Panc1 (cell line): ENCODE measurements at regions not wholly inside any gene's neighbourhood (a gene's known extent, or its start where the extent isn't known, plus 50 kb on each side); places are given as distances from the start of the nearest gene placed in this dataset.

ENCODE experiments used
- ATAC-seq: fragments of 200-7000 bp; cut with Tn5 transposase; 2 replicates; pipeline ENCODE4 v1.9.1; 2020; ENCODE audit warnings: mild to moderate bottlenecking, moderate library complexity
- BruUV-seq: library from RNA; stranded (reverse); fragments of 400-500 nt; replicated peaks from 2 replicates; lab custom pipeline; 2021; lab: Mats Ljungman, UMichigan
- CTCF ChIA-PET: fragments of 300-600 bp; sonication (Branson Sonifier 250); formaldehyde crosslinking; loops from one replicate; lab custom pipeline; 2022; ENCODE audit warnings: antibody characterized with exemption; lab: Charles Lee
- POLR2A ChIA-PET: fragments of 300-600 bp; sonication (Branson Sonifier 250); formaldehyde crosslinking; loops from one replicate; lab custom pipeline; 2022; ENCODE audit warnings: antibody characterized with exemption; lab: Charles Lee
- DNase-seq: peaks from one replicate; pipeline ENCODE4 v3.0.0-alpha.2; 2010; ENCODE audit warnings: low read depth, low spot score
- H3K27ac ChIP-seq: 2 replicates; pipeline ENCODE4 v1.5.1; 2011; ENCODE audit warnings: mild to moderate bottlenecking, low read length, inconsistent platforms
- H3K27me3 ChIP-seq: fragments of 200-500 bp; sonication (Bioruptor generic); 2 replicates; pipeline ENCODE4 v1.6.0; 2014; ENCODE audit warnings: low read length, inconsistent platforms; ENCODE audit not compliant: control insufficient read depth, insufficient read depth
- H3K36me3 ChIP-seq: fragments of 200-500 bp; sonication (Bioruptor generic); 2 replicates; pipeline ENCODE4 v1.5.1; 2014; ENCODE audit warnings: inconsistent platforms, mild to moderate bottlenecking, low read length, moderate library complexity; ENCODE audit not compliant: control insufficient read depth, insufficient read depth
- H3K4me1 ChIP-seq: 2 replicates; pipeline ENCODE4 v1.5.1; 2011; ENCODE audit warnings: inconsistent platforms, mild to moderate bottlenecking, low read length, moderate library complexity; ENCODE audit not compliant: control insufficient read depth, insufficient read depth
- H3K4me3 ChIP-seq, 2 experiments: 2 replicates each; pipeline ENCODE4 v1.5.1; 2011 to 2012; ENCODE audit warnings: low read depth in 2 of 2, low read length in 2 of 2, mild to moderate bottlenecking in 2 of 2, inconsistent platforms in 1 of 2, moderate library complexity in 1 of 2
- H3K9me3 ChIP-seq: fragments of 200-500 bp; sonication (Bioruptor generic); 2 replicates; pipeline ENCODE4 v1.5.1; 2014; ENCODE audit warnings: low read depth, mild to moderate bottlenecking, inconsistent platforms, low read length, moderate library complexity; ENCODE audit not compliant: control insufficient read depth, insufficient read depth
- CTCF ChIP-seq: fragments of 450-650 bp; IDR thresholded peaks from 2 replicates; pipeline ENCODE4 v1.5.1; 2017; ENCODE audit warnings: mild to moderate bottlenecking
- POLR2AphosphoS5 ChIP-seq: IDR thresholded peaks from 2 replicates; pipeline ENCODE4 v1.6.1; 2012; ENCODE audit warnings: mild to moderate bottlenecking, low read depth, low read length, moderate library complexity
- REST ChIP-seq, 2 experiments: IDR thresholded peaks; 2 replicates each; pipeline ENCODE4 v1.6.1; 2011 to 2012; ENCODE audit warnings: low read depth in 2 of 2, control low read depth in 1 of 2, low read length in 1 of 2, mild to moderate bottlenecking in 1 of 2, moderate library complexity in 1 of 2; ENCODE audit not compliant: insufficient read depth in 1 of 2
- SIN3A ChIP-seq: IDR thresholded peaks from 2 replicates; pipeline ENCODE4 v1.6.1; 2012; ENCODE audit warnings: low read depth, mild to moderate bottlenecking, low read length, moderate library complexity, borderline replicate concordance; ENCODE audit not compliant: insufficient read depth
- TCF7L2 ChIP-seq: IDR thresholded peaks from 2 replicates; pipeline ENCODE4 v1.6.1; 2011; ENCODE audit warnings: mild to moderate bottlenecking, low read depth, low read length, inconsistent platforms
- in situ Hi-C: cut with HindIII; loops from 2 replicates; pipeline ENCODE4 v1.10.0; 2016; ENCODE audit warnings: low sequenced_read_pairs, low pct_unique_long_range_greater_than_20kb
- intact Hi-C: fragments of 100-400 bp; cut with micrococcal nuclease; formaldehyde crosslinking; loops from one replicate; pipeline ENCODE4 v1.10.0; 2022; ENCODE audit not compliant: unreplicated experiment

- no peaks in the 10 kb centered on the region for H3K4me1 ChIP-seq
- no peak overlapping the region for H3K4me3 ChIP-seq
- no peak for TF ChIP-seq POLR2AphosphoS5
- no peak for TF ChIP-seq REST (IDR thresholded peaks at IDR 0.05; ENCODE audit: insufficient read depth in 1 of 2, low read depth in 2 of 2, low read length in 1 of 2)
- no peak for TF ChIP-seq CTCF
- TF ChIP-seq TCF7L2 = no peak
- TF ChIP-seq SIN3A = no peak
- CTCF ChIA-PET = no interaction called here
- no peak for ATAC-seq
- H3K27ac ChIP-seq = no peak overlapping the region
- POLR2A ChIA-PET = no interaction called here
- H3K36me3 ChIP-seq = no peaks in the 10 kb centered on the region
- no peaks in the 10 kb centered on the region for H3K9me3 ChIP-seq
- no TSS peak for BruUV-seq
- in situ Hi-C loops (no loop called here), intact Hi-C loops (no loop called here)
- H3K27me3 ChIP-seq = peaks cover 7% of the 10 kb centered on the region
- no peak for DNase-seq
These were observed 396.5 kb downstream of the SMOC2 start for GRCh38 chr6:168837254-168838036.

GRCh38 chr6:168835991-168836390 is 395.0 kb downstream of the SMOC2 start:
- H3K36me3 ChIP-seq = no peaks in the 10 kb centered on the region
- intact Hi-C loops = no loop called here
- no TSS peak for BruUV-seq
- TF ChIP-seq SIN3A (no peak), CTCF (no peak), TCF7L2 (no peak), REST (IDR thresholded peaks at IDR 0.05; ENCODE audit: insufficient read depth in 1 of 2, low read depth in 2 of 2, low read length in 1 of 2) (no peak), POLR2AphosphoS5 (no peak)
- ATAC-seq = no peak
- H3K27ac ChIP-seq = no peak overlapping the region
- ChIA-PET POLR2A (no interaction called here), CTCF (no interaction called here)
- no peaks in the 10 kb centered on the region for H3K4me1 ChIP-seq
- H3K9me3 ChIP-seq = no peaks in the 10 kb centered on the region
- in situ Hi-C loops = no loop called here
- H3K4me3 ChIP-seq = no peak overlapping the region
- no peak for DNase-seq
- peaks cover 8% of the 10 kb centered on the region for H3K27me3 ChIP-seq
